OCI-LY3 (cell line): ENCODE measurements at regions not wholly inside any gene's neighbourhood (a gene's known extent, or its start where the extent isn't known, plus 50 kb on each side); places are given as distances from the start of the nearest gene placed in this dataset.
"Not testable (repeated sequence)": the region's sequence is repeated elsewhere in the genome, so short reads cannot be mapped to it uniquely, and the experiment has no call there.

Experiments used
- H2AFZ ChIP-seq: fragments of 200-600, 300-600 bp; shearing (Covaris generic); 2 replicates; pipeline ENCODE4 v1.6.0; 2014; ENCODE audit warnings: antibody characterized with exemption, low read depth, low read length
- H3K27ac ChIP-seq: fragments of 200-600, 300-600 bp; sonication (generic); 2 replicates; pipeline ENCODE4 v1.5.1; 2014; ENCODE audit warnings: mild to moderate bottlenecking, low read length, moderate library complexity, mixed read lengths
- H3K27me3 ChIP-seq: fragments of 200-600, 300-600 bp; sonication (generic); 2 replicates; pipeline ENCODE4 v1.6.1; 2014; ENCODE audit warnings: low read depth, low read length, mixed read lengths
- H3K36me3 ChIP-seq: fragments of 200-600, 300-600 bp; sonication (generic); replicated peaks from 2 replicates; pipeline ENCODE3; 2014; ENCODE audit warnings: low read depth, low read length, mixed read lengths
- H3K4me1 ChIP-seq: fragments of 300-600, 200-600 bp; sonication (generic); 2 replicates; pipeline ENCODE4 v1.6.1; 2014; ENCODE audit warnings: low read length, mixed read lengths
- H3K4me2 ChIP-seq: fragments of 200-600, 300-600 bp; sonication (generic); 2 replicates; pipeline ENCODE4 v1.6.1; 2014; ENCODE audit warnings: low read length, mixed read lengths
- H3K4me3 ChIP-seq: fragments of 300-600, 200-600 bp; sonication (generic); 2 replicates; pipeline ENCODE4 v1.5.1; 2014; ENCODE audit warnings: antibody characterized with exemption, mild to moderate bottlenecking, low read length, moderate library complexity
- H3K79me2 ChIP-seq: fragments of 300-600, 200-600 bp; shearing (Covaris generic); 2 replicates; pipeline ENCODE4 v1.6.1; 2014; ENCODE audit warnings: mild to moderate bottlenecking, low read length, mixed read lengths
- H3K9ac ChIP-seq: fragments of 300-600, 200-600 bp; shearing (Covaris generic); 2 replicates; pipeline ENCODE4 v1.6.0; 2014; ENCODE audit warnings: mild to moderate bottlenecking, low read length, moderate library complexity
- H3K9me3 ChIP-seq: fragments of 200-600, 300-600 bp; shearing (Covaris generic); 2 replicates; pipeline ENCODE4 v1.6.1; 2014; ENCODE audit warnings: low read length, mixed read lengths; ENCODE audit not compliant: insufficient read depth
- H4K20me1 ChIP-seq: fragments of 200-600, 300-600 bp; sonication (generic); 2 replicates; pipeline ENCODE4 v1.6.1; 2016; ENCODE audit warnings: low read length, mixed read lengths; ENCODE audit not compliant: insufficient read depth
- EZH2phosphoT487 ChIP-seq: fragments of 200-600 bp; shearing (Covaris generic); IDR thresholded peaks from 2 replicates; pipeline ENCODE4 v1.6.1; 2018; ENCODE audit warnings: antibody characterized with exemption, mixed run types, low read depth
- TF ChIP-seq, protein P1 (sequence below): fragments of 200-600, 300-600 bp; sonication (generic); IDR thresholded peaks from 2 replicates; pipeline ENCODE4 v1.5.1; 2014; ENCODE audit warnings: antibody characterized with exemption, low read length, low read depth

DNA sequence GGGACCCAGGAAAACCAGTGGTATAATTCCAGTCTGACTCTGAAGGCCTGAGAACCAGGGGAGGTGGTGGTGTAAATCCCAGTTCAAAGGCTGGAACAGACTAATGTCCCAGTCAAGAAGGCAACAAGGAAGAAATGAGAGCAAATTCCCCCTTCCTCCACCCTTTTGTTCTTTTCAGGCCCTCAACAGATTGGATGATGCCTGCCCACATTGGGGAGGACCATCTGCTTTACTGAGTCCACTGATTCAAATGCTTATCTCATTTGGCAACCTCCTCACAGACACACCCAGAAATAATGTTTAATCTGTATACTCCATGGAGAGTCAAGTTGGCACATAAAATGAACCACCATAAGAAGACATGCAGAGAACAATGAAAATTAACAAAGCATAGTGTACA is 61.9 kb upstream of the CRYM start:
- TF ChIP-seq EZH2phosphoT487 = no peak
- TF ChIP-seq, protein P1, sequence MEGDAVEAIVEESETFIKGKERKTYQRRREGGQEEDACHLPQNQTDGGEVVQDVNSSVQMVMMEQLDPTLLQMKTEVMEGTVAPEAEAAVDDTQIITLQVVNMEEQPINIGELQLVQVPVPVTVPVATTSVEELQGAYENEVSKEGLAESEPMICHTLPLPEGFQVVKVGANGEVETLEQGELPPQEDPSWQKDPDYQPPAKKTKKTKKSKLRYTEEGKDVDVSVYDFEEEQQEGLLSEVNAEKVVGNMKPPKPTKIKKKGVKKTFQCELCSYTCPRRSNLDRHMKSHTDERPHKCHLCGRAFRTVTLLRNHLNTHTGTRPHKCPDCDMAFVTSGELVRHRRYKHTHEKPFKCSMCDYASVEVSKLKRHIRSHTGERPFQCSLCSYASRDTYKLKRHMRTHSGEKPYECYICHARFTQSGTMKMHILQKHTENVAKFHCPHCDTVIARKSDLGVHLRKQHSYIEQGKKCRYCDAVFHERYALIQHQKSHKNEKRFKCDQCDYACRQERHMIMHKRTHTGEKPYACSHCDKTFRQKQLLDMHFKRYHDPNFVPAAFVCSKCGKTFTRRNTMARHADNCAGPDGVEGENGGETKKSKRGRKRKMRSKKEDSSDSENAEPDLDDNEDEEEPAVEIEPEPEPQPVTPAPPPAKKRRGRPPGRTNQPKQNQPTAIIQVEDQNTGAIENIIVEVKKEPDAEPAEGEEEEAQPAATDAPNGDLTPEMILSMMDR = no peak
- Histone ChIP-seq H3K36me3 (no peaks in the 10 kb centered on the region), H3K9ac (no peak overlapping the region), H3K4me3 (no peak overlapping the region), H3K4me1 (peaks cover 7% of the 10 kb centered on the region), H2AFZ (no peak overlapping the region), H3K27ac (no peak overlapping the region), H3K4me2 (no peak overlapping the region), H3K9me3 (no peaks in the 10 kb centered on the region), H4K20me1 (no peaks in the 10 kb centered on the region), H3K27me3 (no peaks in the 10 kb centered on the region), H3K79me2 (no peaks in the 10 kb centered on the region)

DNA sequence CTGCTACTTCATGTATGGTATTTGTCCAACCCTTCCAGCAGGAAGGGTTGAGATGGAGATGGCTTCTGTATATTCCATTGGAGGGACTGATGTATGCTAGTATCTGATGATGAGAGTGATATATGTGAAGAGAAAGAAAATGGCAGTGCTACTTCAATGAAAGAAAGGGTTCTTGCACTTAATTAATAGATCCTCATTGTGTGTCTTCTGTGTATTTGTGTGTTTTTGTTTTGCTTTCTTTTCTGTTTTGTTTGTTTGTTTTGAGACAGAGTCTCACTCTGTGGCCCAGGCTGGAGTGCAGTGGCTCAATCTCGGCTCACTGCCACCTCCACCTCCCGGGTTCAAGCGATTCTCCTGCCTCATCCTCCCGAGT is 61.2 kb upstream of the CRYM start:
- Histone ChIP-seq H3K36me3 (no peaks in the 10 kb centered on the region), H3K27me3 (no peaks in the 10 kb centered on the region), H2AFZ (no peak overlapping the region), H3K4me1 (peaks cover 7% of the 10 kb centered on the region), H3K9me3 (no peaks in the 10 kb centered on the region), H3K79me2 (no peaks in the 10 kb centered on the region), H4K20me1 (no peaks in the 10 kb centered on the region), H3K4me2 (no peak overlapping the region), H3K4me3 (no peak overlapping the region), H3K27ac (no peak overlapping the region), H3K9ac (no peak overlapping the region)
- TF ChIP-seq, protein P1 = no peak
- no peak for TF ChIP-seq EZH2phosphoT487

DNA sequence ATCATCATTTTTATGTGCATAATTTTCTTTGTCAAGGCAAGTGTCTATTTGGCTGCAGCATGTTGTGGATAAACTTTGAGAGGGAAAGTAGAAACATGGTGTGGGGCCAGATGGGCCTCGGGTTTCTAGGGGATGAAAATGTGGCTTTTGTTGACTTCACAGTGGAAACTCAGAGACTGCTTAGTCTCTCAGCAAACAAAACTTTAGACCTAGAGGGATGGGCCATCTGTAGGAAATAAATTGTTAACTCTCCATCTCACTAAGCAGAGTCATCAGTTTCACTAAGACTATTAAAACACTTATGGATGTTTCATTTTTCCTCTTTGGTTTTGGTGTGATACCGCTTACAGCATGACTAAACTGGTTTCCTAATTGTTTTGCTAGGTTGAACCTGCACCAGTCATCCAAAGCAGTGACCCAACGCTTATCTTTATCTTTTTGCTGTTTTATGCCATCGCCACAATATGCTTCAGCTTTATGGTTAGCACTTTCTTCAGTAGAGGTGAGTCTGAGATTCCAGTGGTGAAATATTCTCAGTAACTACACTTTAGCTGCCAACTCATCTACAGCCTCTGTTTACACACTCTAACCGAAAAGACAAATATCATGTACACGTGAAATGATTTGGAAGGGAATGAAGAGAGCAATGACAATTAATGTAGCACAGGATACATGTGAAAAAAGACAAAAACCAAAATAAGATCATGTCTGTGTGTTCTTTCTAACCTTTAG is 60.6 kb upstream of the CRYM start:
- Histone ChIP-seq H3K36me3 (no peaks in the 10 kb centered on the region), H3K79me2 (no peaks in the 10 kb centered on the region), H4K20me1 (no peaks in the 10 kb centered on the region), H3K9ac (no peak overlapping the region), H3K27me3 (no peaks in the 10 kb centered on the region), H3K27ac (no peak overlapping the region), H3K4me1 (peaks cover 7% of the 10 kb centered on the region), H3K9me3 (no peaks in the 10 kb centered on the region), H3K4me3 (no peak overlapping the region), H3K4me2 (no peak overlapping the region), H2AFZ (no peak overlapping the region)
- TF ChIP-seq, protein P1 = no peak
- TF ChIP-seq EZH2phosphoT487 = no peak

DNA sequence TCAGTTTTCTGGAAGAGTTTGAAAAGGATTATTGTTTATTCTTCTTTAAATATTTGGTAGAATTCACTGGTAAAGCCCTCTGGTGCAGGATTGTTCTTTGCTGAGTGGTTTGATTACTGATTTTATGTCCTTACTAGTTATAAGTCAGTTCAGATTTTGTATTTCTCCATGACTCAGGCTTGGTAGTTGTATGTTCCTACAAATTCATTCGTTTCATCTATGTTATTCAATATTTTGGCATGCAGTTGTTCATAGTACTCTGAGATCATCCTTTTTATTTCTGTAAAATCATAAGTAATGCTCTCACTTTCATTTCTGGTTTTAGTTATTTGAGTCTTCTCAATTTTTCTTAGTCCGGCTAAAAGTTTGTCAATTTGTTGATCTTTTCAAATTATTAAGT is 58.1 kb upstream of the CRYM start:
- Histone ChIP-seq H3K4me2 (no peak overlapping the region), H3K36me3 (no peaks in the 10 kb centered on the region), H3K27me3 (no peaks in the 10 kb centered on the region), H3K9ac (no peak overlapping the region), H3K9me3 (no peaks in the 10 kb centered on the region), H3K79me2 (no peaks in the 10 kb centered on the region), H3K4me1 (peaks cover 7% of the 10 kb centered on the region), H2AFZ (no peak overlapping the region), H3K4me3 (no peak overlapping the region), H3K27ac (no peak overlapping the region), H4K20me1 (no peaks in the 10 kb centered on the region)
- TF ChIP-seq EZH2phosphoT487 = no peak
- TF ChIP-seq, protein P1 = no peak

DNA sequence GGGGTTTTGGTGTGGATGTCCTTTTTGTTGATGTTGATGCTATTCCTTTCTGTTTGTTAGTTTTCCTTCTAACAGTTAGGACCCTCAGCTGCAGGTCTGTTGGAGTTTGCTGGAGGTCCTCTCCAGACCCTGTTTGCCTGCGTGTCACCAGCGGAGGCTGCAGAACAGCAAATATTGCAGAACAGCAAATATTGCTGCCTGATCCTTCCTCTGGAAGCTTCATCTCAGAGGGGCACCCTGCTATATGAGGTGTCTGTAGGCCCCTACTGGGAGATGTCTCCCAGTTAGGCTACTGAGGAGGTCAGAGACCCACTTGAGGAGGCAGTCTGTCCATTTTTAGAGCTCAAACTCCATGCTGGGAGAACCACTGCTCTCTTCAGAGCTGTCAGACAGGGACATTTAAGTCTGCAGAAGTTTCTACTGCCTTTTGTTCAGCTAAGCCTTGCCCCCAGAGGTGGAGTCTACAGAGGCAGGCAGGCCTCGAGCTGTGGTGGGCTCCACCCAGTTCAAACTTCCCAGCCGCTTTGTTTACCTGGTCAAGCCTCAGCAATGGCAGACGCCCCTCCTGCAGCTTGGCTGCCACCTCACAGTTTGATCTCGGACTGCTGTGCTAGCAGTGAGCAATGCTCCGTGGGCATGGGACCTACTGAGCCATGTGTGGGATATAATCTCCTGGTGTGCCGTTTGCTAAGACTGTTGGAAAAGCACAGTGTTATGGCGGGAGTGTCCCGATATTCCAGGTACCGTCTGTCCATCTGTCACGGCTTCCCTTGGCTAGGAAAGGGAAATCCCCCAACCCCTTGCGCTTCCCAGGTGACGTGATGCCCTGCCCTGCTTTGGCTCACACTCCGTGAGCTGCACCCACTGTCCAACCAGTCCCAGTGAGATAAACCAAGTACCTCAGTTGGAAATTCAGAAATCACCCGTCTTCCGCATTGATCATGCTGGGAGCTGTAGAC is 56.4 kb upstream of the CRYM start:
- H2AFZ ChIP-seq, H3K4me1 ChIP-seq, H3K27me3 ChIP-seq, H3K79me2 ChIP-seq, H3K4me3 ChIP-seq, H3K9ac ChIP-seq, H3K4me2 ChIP-seq, H3K36me3 ChIP-seq, H3K27ac ChIP-seq, H3K9me3 ChIP-seq, H4K20me1 ChIP-seq: not testable (repeated sequence)

DNA sequence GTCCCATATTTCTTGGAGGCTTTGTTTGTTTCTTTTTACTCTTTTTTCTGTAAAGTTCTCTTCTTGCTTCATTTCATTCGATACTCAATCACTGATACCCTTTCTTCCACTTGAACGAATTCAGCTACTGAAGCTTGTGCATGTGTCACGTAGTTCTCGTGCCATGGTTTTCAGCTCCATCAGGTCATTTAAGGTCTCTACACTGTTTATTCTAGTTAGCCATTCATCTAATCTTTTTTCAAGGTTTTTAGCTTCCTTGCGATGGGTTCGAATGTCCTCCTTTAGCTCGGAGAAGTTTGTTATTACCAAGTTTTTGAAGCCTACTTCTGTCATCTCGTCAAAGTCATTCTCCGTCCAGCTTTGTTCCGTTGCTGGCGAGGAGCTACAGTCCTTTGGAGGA is 55.6 kb upstream of the CRYM start:
- not testable (repeated sequence) for H3K79me2 ChIP-seq, H3K4me1 ChIP-seq, H3K9me3 ChIP-seq, H3K36me3 ChIP-seq, H3K9ac ChIP-seq, H3K27ac ChIP-seq, H4K20me1 ChIP-seq, H2AFZ ChIP-seq, H3K27me3 ChIP-seq, H3K4me2 ChIP-seq, H3K4me3 ChIP-seq
